Peyer's patch (tissue), 4 donors: ENCODE measurements at regions not wholly inside any gene's neighbourhood (a gene's known extent, or its start where the extent isn't known, plus 50 kb on each side); places are given as distances from the start of the nearest gene placed in this dataset.

ENCODE experiments used
- DNase-seq, 3 donors: peaks; one replicate each; pipeline ENCODE4 v3.0.0-alpha.2; 2017 to 2019
- H3K27ac ChIP-seq, 4 donors: fragments of 200-600 bp; sonication (generic); one replicate each; pipeline ENCODE4 v1.5.1; 2016 to 2019
- H3K27me3 ChIP-seq, 2 donors: fragments of 200-600 bp; sonication (generic); one replicate each; pipeline ENCODE4 v1.5.1; 2019
- H3K36me3 ChIP-seq, 3 donors: fragments of 200-600 bp; sonication (generic); one replicate each; pipeline ENCODE4 v1.5.1; 2016 to 2019
- H3K4me1 ChIP-seq, 4 donors: fragments of 200-600 bp; sonication (generic); one replicate each; pipeline ENCODE4 v1.5.1; 2016 to 2019
- H3K4me3 ChIP-seq, 4 donors: fragments of 200-600 bp; sonication (generic); 1 replicate in 3 of 4; 2 replicates in 1 of 4; pipeline ENCODE4 v1.5.1; 2016 to 2019; ENCODE audit warnings: mild to moderate bottlenecking in 1 of 4
- H3K9me3 ChIP-seq, 4 donors: fragments of 200-600 bp; sonication (generic); one replicate each; pipeline ENCODE4 v1.5.1; 2016 to 2019; ENCODE audit warnings: mild to moderate bottlenecking in 1 of 4
- POLR2A ChIP-seq, 2 donors: fragments of 450-650 bp; IDR thresholded peaks; one replicate each; pipeline ENCODE4 v1.5.1; 2017; ENCODE audit warnings: antibody characterized with exemption in 2 of 2, mild to moderate bottlenecking in 2 of 2, moderate library complexity in 2 of 2
- TF ChIP-seq, protein P1 (sequence below), 6 experiments: fragments of 450-650 bp in 4 of 6; fragments of 200-600 bp in 2 of 6; sonication (generic) in 1 of 6; IDR thresholded peaks; one replicate each; pipeline ENCODE4 v1.5.1; 2017 to 2019; ENCODE audit warnings: antibody characterized with exemption in 6 of 6, mild to moderate bottlenecking in 3 of 6, moderate library complexity in 1 of 6

DNA sequence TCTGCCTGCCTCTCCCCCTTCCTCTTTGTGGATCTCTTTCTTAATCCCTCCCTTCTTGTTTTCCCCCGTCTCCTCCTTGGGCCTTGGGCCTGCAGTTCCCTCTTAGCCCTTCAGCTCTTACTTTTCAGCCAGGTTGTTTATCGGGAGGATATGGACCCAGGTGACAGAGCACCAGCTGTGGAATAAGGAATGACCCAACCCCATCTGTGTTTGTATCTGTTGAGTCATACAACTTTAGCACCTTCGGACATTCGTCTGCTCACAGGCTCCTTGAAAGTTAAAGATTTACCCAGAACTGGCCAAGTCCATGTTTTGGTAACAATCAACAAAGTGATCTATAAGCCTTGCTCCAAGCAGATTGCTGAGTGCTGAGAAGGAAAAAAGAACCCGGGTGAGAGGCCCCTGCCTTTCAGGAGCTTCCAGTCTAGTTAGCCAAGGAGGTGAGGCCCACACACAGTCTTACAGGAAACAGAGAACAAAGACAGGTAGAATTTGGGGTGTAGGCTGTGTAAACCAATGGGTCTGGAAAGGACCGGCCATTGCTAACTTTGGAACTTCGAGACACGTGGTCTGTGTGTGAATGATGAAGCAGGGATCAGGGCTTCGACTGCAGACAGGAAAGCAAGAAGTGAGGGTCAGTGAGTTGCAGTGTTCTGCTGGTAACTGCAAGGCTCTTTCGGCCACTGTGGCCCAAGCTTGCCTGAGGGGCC lies 66.7 kb upstream of the F3 start:
- Histone ChIP-seq H3K36me3 (no peaks in the 10 kb centered on the region), H3K27me3 (no peaks in the 10 kb centered on the region), H3K9me3 (no peaks in the 10 kb centered on the region), H3K27ac (peak overlapping the region in 3 of 4 donors; percentile 76 to 84 (median 83)), H3K4me3 (no peak overlapping the region), H3K4me1 (peaks cover 0 to 63% (median 7%) of the 10 kb centered on the region in 4 donors)
- peak in 1 of 3 donors; percentile 77 for DNase-seq
- peak in 1 of 2 donors; percentile 23 for TF ChIP-seq POLR2A (IDR thresholded peaks at IDR 0.05)
- TF ChIP-seq, protein P1, sequence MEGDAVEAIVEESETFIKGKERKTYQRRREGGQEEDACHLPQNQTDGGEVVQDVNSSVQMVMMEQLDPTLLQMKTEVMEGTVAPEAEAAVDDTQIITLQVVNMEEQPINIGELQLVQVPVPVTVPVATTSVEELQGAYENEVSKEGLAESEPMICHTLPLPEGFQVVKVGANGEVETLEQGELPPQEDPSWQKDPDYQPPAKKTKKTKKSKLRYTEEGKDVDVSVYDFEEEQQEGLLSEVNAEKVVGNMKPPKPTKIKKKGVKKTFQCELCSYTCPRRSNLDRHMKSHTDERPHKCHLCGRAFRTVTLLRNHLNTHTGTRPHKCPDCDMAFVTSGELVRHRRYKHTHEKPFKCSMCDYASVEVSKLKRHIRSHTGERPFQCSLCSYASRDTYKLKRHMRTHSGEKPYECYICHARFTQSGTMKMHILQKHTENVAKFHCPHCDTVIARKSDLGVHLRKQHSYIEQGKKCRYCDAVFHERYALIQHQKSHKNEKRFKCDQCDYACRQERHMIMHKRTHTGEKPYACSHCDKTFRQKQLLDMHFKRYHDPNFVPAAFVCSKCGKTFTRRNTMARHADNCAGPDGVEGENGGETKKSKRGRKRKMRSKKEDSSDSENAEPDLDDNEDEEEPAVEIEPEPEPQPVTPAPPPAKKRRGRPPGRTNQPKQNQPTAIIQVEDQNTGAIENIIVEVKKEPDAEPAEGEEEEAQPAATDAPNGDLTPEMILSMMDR (IDR thresholded peaks at IDR 0.05) = peak in 2 of 6 experiments; percentile 35 to 40

GRCh38 chr1:94607398-94607797 lies 65.8 kb upstream of the F3 start:
- peak overlapping the region in 3 of 4 donors; percentile 76 to 88 (median 83) for H3K27ac ChIP-seq
- no peak for DNase-seq
- H3K4me1 ChIP-seq = peaks cover 0 to 60% (median 6%) of the 10 kb centered on the region in 4 donors
- H3K27me3 ChIP-seq = no peaks in the 10 kb centered on the region
- TF ChIP-seq, protein P1 (IDR thresholded peaks at IDR 0.05) = no peak
- no peak for TF ChIP-seq POLR2A (IDR thresholded peaks at IDR 0.05)
- H3K36me3 ChIP-seq = no peaks in the 10 kb centered on the region
- no peaks in the 10 kb centered on the region for H3K9me3 ChIP-seq
- H3K4me3 ChIP-seq = no peak overlapping the region

DNA sequence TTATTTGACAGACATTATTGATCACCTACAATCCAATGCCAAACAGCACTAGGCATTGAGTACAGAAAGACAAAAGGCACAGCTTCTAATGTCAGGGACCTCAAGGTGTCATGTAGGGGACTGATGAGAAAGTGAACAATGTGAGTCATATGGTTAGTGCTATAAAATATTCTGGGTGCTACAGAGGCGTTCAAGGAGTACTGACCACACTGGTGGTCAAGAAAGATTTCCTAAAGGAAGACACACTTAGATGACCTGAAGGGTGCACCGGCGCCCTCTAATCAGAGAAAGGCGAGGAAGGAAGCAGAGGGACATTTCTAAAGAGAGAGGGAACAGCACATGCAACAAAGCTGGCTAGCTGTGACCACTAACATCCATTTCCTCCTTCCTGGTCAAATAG lies 64.9 kb upstream of the F3 start:
- Histone ChIP-seq H3K27ac (peak overlapping the region in 3 of 4 donors; percentile 59 to 88 (median 83)), H3K27me3 (no peaks in the 10 kb centered on the region), H3K36me3 (no peaks in the 10 kb centered on the region), H3K4me3 (no peak overlapping the region), H3K4me1 (peaks cover 0 to 60% (median 5%) of the 10 kb centered on the region in 4 donors), H3K9me3 (no peaks in the 10 kb centered on the region)
- no peak for TF ChIP-seq POLR2A (IDR thresholded peaks at IDR 0.05)
- TF ChIP-seq, protein P1 (IDR thresholded peaks at IDR 0.05) = no peak
- DNase-seq = no peak

- H3K4me3 ChIP-seq = no peak overlapping the region
- peaks cover 0 to 48% (median 7%) of the 10 kb centered on the region in 4 donors for H3K4me1 ChIP-seq
Observed at GRCh38 chr1:94603663-94604062, 62.1 kb upstream of the F3 start.

GRCh38 chr1:94602802-94603625 lies 61.5 kb upstream of the F3 start:
- no peaks in the 10 kb centered on the region for H3K36me3 ChIP-seq
- no peak for DNase-seq
- H3K4me1 ChIP-seq = peaks cover 0 to 45% (median 7%) of the 10 kb centered on the region in 4 donors
- H3K9me3 ChIP-seq = no peaks in the 10 kb centered on the region
- TF ChIP-seq POLR2A (IDR thresholded peaks at IDR 0.05) = no peak
- TF ChIP-seq, protein P1 (IDR thresholded peaks at IDR 0.05) = no peak
- no peak overlapping the region for H3K4me3 ChIP-seq
- H3K27ac ChIP-seq = peak overlapping the region in 3 of 4 donors; percentile 32 to 64 (median 56)
- H3K27me3 ChIP-seq = no peaks in the 10 kb centered on the region

More at GRCh38 chr1:94603663-94604062, 62.1 kb upstream of the F3 start:
- Histone ChIP-seq H3K36me3 (no peaks in the 10 kb centered on the region), H3K9me3 (no peaks in the 10 kb centered on the region), H3K27me3 (no peaks in the 10 kb centered on the region), H3K27ac (peak overlapping the region in 2 of 4 donors; percentile 56 to 64)
- DNase-seq = no peak
- TF ChIP-seq POLR2A (IDR thresholded peaks at IDR 0.05) = no peak
- TF ChIP-seq, protein P1 (IDR thresholded peaks at IDR 0.05) = no peak
